HG02678 (cell line): ENCODE measurements at regions not wholly inside any gene's neighbourhood (a gene's known extent, or its start where the extent isn't known, plus 50 kb on each side); places are given as distances from the start of the nearest gene placed in this dataset.

Experiments used
- ATAC-seq: cut with Tn5 transposase; IDR thresholded peaks from one replicate; pipeline ENCODE4 v1.9.1; 2021; ENCODE audit warnings: mild to moderate bottlenecking, moderate library complexity; ENCODE audit not compliant: unreplicated experiment

DNA sequence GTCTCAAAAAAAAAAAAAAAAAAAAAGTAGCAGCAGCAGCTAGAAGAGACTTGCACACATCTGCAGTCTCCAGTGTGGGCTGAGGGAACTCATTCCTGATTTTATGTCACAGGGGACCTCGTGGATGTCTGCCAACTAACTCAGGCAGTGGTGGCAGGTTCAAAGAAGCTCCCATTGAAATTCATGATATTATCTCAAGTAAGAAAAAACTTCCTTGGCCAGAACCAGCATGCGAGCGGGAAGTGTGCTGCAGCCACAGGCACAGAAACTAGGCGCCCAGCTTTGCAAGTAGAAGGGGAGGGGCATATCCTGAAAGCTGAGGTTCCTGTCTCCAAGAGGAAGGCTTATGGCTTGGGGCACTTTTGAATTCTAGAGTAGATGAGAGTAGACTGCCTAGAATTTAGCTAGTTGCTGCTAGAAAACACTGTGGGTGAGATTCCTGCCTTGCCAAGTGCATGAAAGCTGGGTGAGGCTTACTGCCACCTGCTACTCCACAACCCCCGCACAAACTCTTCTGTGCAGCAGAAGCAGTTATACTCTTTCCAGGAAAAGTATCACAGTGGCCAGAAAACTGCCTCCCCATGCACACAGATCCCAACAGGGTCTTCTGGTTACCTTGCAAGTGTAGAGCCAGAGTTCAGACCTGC, 603.8 kb upstream of the CA10 start:
- ATAC-seq = no peak

GRCh38 chr17:52759864-52760263, 601.4 kb upstream of the CA10 start:
- ATAC-seq = no peak

- no peak for ATAC-seq
These were observed 600.0 kb upstream of the CA10 start for GRCh38 chr17:52758481-52758880.

GRCh38 chr17:52756746-52757145, 598.2 kb upstream of the CA10 start:
- no peak for ATAC-seq

GRCh38 chr17:52754838-52755237, 596.3 kb upstream of the CA10 start:
- no peak for ATAC-seq

DNA sequence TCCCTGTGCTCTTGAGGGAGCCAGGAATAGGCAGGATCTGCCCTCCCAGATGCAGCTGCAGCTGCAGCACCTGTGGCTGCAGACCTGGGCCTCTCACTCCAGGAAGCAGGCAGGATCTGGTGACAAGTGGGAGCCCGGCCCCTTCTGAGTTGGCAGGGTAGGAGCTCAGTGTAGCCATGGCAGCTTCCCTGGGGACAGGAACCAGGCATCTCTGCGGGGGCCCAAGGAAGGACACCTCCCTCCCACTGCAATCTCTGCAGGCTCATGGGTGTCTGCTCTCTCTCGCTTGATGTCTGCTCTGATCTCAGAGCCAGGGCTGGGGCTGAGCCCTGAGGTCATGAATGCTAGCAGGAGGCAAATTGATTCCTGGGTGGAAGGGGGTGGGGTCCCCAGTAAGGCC, 592.5 kb upstream of the CA10 start:
- no peak for ATAC-seq

DNA sequence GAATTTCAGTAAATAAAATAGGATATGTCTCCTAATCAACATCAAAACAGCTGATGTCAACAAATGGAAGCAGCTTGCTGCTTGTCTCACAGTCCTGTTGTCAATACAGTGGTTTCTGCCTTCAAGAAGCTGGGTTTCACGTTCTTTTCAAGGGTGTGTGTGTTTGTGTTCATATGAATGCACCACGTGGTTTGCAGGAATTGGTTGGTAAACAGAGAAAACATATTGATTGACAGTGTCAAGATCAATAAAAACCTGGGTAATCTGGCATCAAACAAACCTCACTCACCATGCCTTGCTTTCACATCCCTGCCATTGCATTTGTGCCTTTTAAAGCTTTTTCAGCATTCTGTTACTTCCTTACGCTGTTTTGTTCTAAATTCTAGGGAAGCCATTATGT, 585.7 kb upstream of the CA10 start:
- ATAC-seq = no peak

DNA sequence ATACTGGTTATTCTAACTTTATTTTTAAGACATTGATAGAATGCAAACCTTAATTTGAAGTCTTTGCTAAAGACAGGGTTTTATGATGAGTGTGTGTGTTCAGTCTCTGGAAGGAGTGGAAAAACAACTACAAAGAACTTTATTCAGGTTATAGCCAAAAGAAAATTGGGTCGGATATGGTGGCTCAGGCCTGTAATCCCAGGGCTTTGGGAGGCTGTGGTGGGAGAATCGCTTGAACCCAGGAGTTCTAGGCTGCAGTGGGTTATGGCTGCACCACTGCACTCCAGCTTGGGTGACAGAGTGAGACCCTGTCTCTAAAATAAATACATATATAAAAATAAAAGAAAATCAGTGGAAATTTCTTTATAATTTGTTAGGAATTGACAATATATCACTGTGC, 581.5 kb upstream of the CA10 start:
- ATAC-seq = no peak

- no peak for ATAC-seq
These were observed 580.3 kb upstream of the CA10 start for GRCh38 chr17:52738791-52739190.

- no peak for ATAC-seq
These were observed 578.6 kb upstream of the CA10 start for GRCh38 chr17:52737071-52737470.

DNA sequence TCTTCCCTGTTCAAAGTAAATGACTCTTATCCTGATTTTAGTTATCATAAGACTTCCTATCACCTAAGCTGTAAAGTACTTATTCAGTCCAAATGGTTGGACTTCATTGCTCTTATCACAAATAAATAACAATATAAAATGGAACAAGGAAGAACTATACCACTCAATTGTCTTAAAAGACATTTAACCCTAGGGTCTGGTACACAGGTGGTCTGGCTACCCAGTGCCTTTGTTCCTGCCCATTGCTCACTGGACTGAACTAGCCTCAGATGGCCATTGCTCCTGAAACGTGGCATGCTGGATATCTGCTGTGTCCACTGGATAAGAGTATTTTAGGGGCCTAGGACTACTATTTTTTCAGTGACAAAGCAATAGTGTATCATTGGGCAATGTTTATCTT, 574.3 kb upstream of the CA10 start:
- no peak for ATAC-seq

- ATAC-seq = no peak
These were observed 566.1 kb upstream of the CA10 start for GRCh38 chr17:52724578-52724977.

DNA sequence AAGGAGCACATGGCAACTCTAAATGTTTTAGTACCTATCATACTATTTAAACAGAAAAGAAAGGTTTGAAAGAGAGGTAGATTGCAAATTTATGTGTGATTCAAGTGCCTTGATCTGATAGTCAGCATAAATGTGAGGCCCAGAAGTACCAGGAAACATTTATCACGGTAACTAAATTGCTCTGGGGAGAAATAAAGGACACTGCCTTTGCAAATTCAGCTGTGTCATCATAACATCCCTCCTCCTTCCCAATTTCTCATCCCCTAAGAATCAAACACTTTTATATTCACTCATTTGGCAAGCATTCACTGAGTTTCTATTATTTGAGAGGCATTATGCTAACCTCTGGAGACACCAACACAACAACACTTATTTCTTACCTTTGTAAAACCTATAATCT, 563.4 kb upstream of the CA10 start:
- ATAC-seq = no peak

DNA sequence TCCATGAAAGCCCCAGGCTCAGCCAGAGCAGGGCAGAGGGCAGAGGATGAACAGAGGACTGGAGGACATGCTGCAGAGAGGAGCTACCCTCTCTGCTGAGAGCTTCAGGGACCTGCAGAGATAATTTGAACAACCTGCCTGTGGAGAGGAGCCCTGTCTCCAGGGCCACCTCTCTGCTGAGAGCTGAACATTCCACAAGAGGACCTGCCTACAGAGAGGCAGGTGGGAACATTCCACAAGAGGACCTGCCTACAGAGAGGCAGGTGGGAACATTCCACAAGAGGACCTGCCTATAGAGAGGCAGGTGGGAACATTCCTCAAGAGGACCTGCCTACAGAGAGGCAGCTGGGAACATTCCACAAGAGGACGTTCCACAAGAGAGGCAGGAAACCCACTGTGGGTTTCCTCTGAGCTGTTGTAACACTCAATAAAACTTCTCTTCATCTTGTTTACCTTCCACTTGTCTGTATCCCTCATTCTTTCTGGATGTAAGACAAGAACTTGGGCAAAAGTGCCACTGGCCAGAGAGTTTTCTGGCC, 551.9 kb upstream of the CA10 start:
- ATAC-seq = no peak

- no peak for ATAC-seq
These were observed 551.2 kb upstream of the CA10 start for GRCh38 chr17:52709724-52710123.

DNA sequence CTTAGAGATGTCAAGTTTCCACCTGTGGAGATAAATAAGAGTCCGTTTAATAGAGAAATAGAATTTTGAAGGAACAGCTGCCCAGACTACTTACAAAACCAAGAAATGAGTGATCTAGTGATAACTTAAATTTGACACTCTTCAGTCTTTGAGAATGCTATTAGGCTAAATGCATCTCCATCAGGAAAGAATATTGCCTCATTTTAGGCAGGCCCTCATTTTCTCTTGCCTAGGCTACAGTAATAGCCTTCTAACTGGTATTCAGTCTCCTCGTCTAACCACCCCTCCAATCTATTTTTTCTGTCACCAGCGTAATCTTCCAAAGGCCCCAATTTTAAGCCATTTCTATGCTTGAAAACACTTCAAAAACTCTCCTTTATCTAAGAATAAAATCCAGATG, 537.8 kb upstream of the CA10 start:
- no peak for ATAC-seq

DNA sequence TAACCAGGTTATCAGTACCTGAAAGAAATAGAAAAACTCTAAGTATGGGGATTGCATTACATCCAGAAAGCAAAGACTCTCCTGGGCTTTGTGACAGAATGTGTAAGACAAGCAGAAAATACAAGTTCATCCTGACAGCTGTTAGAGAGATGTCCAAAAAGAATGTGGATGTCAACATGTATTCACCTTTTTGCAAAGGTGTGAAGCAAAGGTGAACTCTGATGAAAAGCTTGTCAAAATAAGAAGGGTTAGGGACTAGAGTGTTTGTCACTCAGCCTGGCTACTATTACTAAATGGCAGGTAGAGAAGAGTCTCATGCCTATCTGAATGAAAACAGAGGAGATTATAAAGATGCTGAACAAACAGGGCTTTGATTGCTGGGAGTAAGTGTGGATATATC, 527.6 kb upstream of the CA10 start:
- ATAC-seq = no peak

GRCh38 chr17:52681480-52681879, 523.0 kb upstream of the CA10 start:
- no peak for ATAC-seq

- ATAC-seq = no peak
These were observed 519.7 kb upstream of the CA10 start for GRCh38 chr17:52678211-52678610.

- no peak for ATAC-seq
These were observed 516.2 kb upstream of the CA10 start for GRCh38 chr17:52674686-52675085.

GRCh38 chr17:52673791-52674190, 515.3 kb upstream of the CA10 start:
- ATAC-seq = no peak

DNA sequence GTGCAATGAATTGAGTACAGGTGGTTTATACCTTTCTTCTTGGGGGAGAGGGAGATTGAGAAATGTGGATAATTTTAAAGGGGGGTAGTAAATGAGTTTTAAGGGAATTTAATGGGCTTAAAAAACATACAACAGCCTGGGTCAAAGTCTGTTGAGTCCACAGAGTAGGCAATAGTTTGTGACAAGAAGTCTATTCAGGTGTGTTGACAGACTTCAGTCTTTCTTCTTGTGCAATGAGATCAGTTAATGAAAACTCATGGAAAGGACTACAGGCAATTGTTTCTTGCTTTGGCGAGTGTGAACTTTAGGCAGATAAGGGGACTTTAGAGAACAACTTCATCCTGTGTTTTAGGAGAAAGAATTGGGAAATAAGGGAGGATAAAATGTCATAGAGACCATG, 507.8 kb upstream of the CA10 start:
- ATAC-seq = no peak

- ATAC-seq = no peak
These were observed 502.2 kb upstream of the CA10 start for GRCh38 chr17:52660692-52661091.
